GM12874 (cell line): ENCODE measurements at regions not wholly inside any gene's neighbourhood (a gene's known extent, or its start where the extent isn't known, plus 50 kb on each side); places are given as distances from the start of the nearest gene placed in this dataset.

Source experiments
- TF ChIP-seq, protein P1 (sequence below): IDR thresholded peaks from 2 replicates; pipeline ENCODE4 v1.5.1; 2011; ENCODE audit warnings: low read depth, mild to moderate bottlenecking, control low read depth, low read length, moderate library complexity; ENCODE audit not compliant: insufficient read depth

DNA sequence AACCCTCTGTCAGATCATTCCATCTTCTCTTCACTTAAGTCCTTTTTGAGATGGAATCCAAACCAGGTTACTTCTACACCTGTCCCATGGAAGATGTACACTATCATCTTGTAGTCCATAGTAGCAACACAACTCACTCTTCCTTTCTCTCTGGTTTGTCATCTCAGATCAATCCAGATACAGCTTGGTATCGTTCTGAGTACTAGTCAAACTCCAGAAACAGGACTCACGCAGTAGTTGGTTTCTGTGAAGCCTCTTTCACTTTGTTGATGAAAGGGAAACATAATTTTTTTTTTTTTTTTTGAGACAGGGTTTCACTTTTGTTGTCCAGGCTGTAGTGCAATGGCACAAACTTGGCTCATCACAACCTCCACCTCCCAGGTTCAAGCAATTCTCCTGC, 484.0 kb downstream of the PRDM9 start:
- TF ChIP-seq, protein P1, sequence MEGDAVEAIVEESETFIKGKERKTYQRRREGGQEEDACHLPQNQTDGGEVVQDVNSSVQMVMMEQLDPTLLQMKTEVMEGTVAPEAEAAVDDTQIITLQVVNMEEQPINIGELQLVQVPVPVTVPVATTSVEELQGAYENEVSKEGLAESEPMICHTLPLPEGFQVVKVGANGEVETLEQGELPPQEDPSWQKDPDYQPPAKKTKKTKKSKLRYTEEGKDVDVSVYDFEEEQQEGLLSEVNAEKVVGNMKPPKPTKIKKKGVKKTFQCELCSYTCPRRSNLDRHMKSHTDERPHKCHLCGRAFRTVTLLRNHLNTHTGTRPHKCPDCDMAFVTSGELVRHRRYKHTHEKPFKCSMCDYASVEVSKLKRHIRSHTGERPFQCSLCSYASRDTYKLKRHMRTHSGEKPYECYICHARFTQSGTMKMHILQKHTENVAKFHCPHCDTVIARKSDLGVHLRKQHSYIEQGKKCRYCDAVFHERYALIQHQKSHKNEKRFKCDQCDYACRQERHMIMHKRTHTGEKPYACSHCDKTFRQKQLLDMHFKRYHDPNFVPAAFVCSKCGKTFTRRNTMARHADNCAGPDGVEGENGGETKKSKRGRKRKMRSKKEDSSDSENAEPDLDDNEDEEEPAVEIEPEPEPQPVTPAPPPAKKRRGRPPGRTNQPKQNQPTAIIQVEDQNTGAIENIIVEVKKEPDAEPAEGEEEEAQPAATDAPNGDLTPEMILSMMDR: no peak

DNA sequence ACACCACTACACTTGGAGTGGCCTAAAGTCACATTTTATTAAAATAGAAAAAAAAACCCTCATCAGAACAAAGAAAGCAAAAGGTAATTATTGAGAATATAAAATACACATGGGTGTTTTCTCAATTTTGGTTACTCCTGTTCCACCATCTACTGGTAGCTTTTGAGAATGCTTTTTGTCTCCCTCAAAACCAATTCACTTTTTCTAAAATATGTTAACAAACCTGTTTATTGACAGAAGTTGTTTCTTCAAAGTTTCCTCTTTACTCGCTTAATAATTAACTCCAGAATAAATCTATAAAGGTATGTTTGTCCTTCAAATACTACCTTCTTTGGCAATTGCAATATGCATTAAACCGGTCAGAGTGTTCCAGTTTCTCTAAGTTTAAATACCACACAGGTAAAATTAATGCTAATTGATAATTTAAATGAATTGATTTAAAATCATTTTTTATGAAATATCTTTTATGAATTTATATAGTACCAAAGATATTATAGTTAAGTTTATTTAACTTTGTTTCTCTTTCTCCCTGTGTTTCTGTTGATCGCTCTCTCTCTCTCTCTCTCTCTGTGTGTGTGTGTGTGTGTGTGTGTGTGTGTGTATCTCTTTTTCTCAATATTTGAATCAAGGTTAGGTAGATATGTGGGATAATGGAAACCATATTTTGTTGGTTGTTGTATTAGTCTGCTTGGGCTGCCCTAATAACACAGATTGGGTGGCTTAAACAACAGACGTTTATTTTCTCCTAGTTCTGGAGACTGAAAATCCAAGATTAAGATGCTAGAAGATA, 487.4 kb downstream of the PRDM9 start:
- TF ChIP-seq, protein P1: no peak

DNA sequence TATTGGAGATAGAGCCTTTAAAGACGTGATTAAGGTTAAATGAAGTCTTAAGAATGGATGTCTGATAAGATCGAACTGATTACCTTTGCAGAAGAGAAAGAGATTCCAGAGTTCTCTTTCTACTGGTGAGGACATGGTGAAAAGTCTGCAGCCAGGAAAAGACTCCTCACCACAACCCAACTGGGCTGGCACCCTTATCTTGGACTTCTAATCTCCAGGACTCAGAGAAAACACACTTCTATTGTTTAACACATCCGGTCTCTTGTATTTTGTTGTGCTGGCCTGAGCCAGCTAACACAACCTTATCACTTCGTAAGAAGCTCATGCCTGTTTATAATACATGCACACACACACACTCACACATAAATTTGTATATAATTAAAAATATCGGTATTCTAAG, 489.1 kb downstream of the PRDM9 start:
- TF ChIP-seq, protein P1: no peak

GRCh38 chr5:24005384-24005783, 498.0 kb downstream of the PRDM9 start:
- TF ChIP-seq, protein P1: no peak

- TF ChIP-seq, protein P1: no peak
Measured at GRCh38 chr5:24026288-24026687, 518.9 kb downstream of the PRDM9 start.

DNA sequence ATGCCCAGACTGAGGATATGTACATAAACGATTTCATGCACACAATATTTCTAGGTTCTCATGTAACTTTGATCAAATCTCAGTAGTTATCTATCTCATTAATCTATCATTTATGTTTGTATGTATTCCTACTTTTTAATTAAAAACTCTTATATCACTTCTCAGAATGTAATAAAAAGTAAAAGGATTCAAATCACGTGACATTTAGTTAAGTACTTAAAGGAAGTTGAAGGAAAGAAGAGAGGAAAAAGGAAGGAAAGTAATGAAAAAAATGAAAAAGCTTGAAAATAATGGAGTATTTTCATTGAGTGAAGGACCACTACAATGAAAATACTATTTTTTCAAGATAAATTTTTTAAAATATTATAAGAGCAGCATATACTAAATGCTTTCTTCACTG, 535.3 kb downstream of the PRDM9 start:
- TF ChIP-seq, protein P1: no peak

GRCh38 chr5:24045046-24045445, 537.6 kb downstream of the PRDM9 start:
- TF ChIP-seq, protein P1: no peak
